DMS79 (cell line): ENCODE measurements at regions not wholly inside any gene's neighbourhood (a gene's known extent, or its start where the extent isn't known, plus 50 kb on each side); places are given as distances from the start of the nearest gene placed in this dataset.

Source experiments
- DNase-seq: peaks from one replicate; lab custom pipeline; 2025; lab: John Stamatoyannopoulos, UW

DNA sequence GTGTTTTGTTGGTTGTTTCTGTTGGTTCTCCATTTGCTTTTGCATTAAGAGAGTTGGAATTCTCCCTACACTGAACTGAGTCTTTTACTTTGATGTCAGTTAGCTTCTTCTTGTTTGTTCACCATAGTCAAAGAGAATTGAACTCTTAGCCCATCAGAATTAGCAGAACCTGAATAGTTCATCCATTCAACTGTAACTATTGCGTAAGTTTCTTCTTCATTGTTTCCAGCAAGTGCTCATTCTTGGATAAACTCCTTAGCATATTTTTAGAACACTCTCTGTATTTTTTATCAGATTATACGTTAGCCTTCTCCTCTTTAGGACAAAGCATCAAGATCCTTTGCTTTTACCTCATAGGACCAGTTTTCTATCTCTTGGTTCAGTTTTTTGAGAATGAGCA is 128.4 kb upstream of the RAB11FIP2 start:
- no peak for DNase-seq

DNA sequence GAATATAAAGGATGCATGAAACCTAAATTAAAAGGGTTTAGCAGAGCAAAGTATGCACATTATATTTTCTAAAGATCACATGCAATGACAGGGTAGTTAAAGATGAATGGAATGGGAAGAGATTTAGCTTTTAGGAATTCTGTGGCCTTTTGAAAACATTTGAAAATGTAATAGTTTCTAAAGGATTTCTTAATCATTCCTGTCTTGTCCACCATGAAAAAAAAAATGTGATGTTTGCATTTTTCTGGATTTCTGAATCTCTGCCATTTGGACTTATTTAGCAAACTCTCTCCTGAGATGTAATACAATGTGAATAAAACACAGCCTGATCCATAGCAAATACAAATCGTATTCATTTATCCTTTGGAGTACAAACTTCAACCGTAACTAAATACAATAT is 126.6 kb upstream of the RAB11FIP2 start:
- no peak for DNase-seq

DNA sequence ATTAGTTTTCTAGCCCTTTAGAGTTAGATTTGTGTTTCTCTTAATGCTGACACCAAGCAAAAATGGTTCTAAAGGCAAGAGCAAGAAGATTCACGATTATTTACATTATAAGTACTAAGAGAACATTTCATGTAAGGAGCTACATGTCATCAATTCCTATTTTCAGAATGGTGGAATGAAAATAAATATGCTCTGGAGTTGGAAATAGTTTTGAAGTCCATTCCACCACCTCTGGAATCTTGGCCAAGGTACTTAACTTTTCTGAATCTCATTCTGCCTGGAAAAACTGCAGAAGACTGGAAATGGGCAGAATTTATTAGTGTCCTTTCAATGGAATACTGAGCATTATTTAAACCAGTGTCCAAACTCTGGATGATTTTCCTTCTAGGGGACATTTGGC is 125.1 kb upstream of the RAB11FIP2 start:
- no peak for DNase-seq

DNA sequence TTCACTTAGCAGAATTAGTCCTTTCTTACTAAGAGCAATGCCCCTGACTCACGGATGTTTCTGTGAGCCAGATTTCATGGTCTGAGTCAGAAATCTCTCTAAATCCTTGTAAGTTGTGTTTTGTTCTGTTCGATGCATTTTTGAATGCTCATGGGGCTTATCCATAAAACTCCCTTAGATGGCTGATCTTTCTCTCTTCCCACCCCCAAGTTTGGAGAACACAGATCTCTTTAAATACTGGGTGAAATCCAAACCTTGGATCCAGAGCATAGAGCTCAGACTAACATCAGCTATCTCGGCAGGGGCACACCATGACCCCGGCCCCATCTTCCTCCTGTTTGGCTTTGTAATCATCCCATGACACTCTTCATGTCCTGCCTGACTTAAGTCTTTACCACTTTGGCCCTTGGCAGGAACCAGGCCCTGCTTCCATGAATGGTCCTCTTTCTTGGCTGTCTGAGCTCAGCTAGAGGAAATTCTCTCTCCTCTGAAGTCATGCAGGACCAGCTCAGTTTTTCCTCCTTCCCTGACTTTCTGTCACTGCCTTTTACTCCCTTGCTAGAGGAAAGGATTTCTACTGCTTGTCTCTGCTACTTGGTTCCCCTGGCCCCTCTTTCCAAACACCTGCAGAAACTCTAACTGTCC is 120.4 kb upstream of the RAB11FIP2 start:
- no peak for DNase-seq

GRCh38 chr10:118163217-118163616 is 116.5 kb upstream of the RAB11FIP2 start:
- no peak for DNase-seq

- DNase-seq = no peak
Measured at GRCh38 chr10:118161461-118162246, 114.9 kb upstream of the RAB11FIP2 start.

GRCh38 chr10:118153287-118153686 is 106.5 kb upstream of the RAB11FIP2 start:
- DNase-seq = no peak

DNA sequence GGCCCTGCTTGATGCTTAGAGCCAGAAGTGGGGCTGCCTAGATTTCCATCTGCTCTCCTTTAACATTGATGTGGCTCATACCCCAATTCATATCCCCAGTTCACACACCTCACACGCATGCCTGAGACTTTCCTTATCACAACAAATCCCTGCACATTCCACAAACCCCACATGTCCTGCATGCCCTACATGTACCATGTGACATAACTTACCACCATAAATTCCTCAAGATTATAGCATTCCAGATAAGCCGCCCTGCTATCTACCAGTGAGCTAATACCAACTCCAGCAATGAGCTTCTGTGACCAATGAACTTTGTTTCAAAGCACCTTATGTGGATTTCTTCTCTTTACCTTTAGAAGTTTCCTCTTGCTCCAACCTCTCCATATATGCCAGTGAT is 104.7 kb upstream of the RAB11FIP2 start:
- DNase-seq = no peak

DNA sequence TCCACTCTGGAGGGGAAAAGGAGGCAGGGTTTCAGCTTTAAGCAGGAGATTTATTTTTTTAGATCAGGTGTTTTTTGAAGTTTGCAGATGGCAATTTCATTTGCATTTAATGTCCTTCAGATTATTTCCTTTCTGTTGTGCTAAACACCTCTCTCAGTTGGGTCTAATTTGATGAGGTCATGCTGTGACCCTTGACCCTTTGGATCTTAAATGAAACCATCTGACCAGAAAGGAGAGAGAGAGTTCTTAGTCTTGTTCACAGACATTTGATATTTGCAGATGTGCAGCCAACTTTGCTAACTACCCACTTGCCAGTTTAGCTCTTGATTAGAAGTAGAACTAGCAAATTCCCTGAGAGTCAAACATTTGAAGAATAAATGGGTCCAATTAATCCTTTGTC is 101.5 kb upstream of the RAB11FIP2 start:
- no peak for DNase-seq

DNA sequence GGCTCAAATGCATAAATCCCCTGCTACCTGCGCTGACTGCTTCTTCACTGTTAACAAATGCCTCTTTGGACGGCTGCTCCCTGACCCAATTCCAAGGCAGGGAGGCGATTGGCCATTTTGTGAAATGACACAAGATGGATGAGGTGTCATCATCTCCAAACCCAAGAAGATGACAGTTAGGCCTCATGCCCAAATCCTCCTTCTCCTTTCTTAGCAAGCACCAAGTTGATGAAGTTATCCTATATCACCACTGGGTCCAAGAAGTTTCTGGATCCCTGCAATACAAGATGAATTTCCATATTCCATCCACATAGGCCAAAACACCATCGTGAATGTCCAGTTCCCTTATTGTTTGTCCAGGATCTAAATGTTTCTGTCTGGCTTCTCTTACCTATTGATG is 98.5 kb upstream of the RAB11FIP2 start:
- no peak for DNase-seq

GRCh38 chr10:118141471-118141870 is 94.7 kb upstream of the RAB11FIP2 start:
- no peak for DNase-seq

DNA sequence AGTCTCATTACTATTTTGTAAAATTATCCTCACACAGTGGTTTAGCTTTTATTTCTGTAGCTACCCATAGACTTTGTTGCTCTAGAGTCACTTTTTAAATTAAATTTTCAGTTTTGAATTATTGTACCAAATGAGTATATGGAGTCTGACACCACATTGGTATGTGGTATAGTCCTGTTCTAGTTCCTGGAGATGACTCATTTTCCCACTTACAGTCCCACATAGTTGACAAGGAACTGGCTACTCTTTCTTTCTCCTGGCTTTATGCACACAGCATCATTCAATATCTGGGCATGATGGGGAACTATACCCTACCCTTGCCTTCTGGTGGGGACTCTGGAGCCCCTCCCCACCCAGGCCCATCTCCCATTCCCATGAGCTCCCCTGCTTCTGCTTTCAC is 92.6 kb upstream of the RAB11FIP2 start:
- DNase-seq = no peak

DNA sequence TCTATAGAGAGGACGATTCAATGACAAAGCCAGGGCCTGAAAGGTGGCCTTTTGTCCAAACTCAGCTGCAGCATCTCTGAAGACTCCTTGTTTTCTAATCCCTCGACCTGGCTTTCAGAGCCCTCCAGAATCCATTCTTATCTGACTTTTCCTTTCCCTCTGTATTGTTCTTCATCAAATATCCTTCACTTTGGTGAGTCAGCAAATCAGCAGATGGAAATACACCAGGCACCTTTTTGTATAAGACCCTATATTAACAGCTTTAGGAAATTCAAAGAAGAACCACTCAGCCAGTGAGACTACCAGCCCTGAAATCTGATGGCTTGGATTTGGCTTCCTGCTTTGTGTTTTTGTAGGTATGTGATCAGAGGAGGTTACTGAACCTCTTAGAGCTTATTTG is 81.9 kb upstream of the RAB11FIP2 start:
- no peak for DNase-seq

- no peak for DNase-seq
Measured at GRCh38 chr10:118118716-118119115, 72.0 kb upstream of the RAB11FIP2 start.

DNA sequence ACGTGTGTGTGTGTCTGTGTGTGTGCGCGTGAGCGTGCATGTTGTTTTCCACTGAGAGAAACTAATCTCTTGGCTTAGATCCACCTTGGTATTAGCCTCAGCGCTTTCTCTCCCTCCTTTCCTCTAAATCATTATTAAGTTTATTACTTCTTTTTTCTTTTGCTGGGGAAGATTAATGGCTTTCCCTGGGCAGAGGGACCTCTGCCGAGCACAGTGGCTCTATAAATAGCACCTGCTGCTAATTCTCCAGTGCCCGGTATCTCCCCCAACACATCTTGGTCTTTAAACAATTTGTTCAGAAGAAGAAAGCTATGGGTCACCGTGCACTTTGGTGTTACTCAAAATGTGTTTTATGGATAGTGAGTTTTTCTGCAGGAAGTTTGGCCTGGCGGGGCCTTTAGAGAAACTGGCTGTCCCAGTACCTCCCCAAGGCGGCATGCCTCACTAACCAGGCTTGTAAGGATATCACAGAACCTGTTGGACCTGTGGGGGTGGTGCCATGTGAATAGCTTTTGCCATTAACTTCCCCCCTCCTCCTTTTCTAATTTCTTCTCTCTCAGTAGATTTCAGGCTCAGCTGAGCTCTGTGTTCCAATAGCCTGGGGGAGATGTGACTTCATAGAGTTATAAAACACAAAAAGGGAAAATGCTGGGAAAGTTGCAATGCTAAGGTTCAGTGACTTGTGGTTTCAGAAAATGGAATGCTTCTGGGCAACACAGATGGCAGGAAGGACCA is 70.1 kb upstream of the RAB11FIP2 start:
- no peak for DNase-seq

GRCh38 chr10:118116362-118116714 is 69.6 kb upstream of the RAB11FIP2 start:
- DNase-seq = no peak

GRCh38 chr10:118115701-118116100 is 69.0 kb upstream of the RAB11FIP2 start:
- peak; percentile 18 for DNase-seq

DNA sequence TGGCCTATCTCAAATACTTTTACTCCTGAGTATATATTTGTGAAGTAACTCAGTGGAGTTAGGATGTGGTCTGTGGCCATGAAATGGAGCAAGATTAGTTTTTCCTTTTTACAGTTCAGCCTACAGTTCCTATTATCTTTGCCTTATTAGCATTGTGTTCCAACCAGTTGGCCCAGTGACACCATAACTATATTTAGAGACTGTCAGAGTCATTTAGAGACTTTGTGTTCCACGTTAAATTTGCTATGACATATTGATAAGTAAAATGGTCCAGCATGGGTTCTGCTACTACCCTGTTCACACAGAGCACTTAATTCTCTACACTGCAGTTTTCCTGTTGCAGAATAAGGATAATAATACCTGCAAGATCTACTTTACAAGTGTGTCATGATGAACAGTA is 68.3 kb upstream of the RAB11FIP2 start:
- DNase-seq = no peak

- DNase-seq = no peak
Measured at GRCh38 chr10:118112543-118113125, 65.9 kb upstream of the RAB11FIP2 start.

DNA sequence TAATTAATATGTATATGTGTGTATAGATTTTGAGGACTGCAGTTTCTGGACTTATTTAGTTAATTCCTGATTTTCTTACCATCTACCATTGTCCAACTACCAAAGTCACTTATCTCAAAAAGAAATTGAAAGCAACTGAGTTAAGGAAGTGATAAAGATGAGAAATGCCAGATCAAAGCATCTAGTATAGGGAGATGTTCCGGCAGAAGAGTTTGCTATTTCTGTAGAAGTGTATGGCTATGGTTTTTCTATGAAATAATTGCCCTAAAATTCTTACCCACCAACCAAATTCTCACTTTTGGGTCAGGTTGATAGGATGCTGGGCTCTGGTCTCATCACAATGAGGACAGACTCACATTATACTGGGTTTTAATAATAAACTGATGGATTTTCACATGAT is 64.0 kb upstream of the RAB11FIP2 start:
- no peak for DNase-seq

GRCh38 chr10:118108194-118109026 is 61.7 kb upstream of the RAB11FIP2 start:
- peak; percentile 40 for DNase-seq

DNA sequence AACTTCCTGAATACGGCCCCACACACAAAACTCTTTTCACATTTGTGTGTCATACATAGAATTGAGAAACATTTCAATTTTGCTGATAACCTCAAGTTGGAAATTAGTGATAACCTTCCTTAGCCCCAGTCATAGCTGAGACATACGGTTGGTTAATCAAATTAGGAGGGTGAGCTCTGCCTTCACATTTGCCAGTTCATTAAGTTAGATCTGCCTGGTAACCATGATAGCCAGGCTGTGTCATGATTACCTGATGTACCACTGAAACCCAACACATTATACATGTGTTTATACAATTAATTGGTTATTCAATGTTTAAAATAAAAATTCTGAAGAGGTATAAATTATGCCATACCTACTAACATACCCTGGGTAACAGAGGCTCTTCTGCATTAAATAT is 60.8 kb upstream of the RAB11FIP2 start:
- DNase-seq = no peak
